HL-60 (cell line): ENCODE measurements at regions not wholly inside any gene's neighbourhood (a gene's known extent, or its start where the extent isn't known, plus 50 kb on each side); places are given as distances from the start of the nearest gene placed in this dataset.

Experiments used
- CTCF ChIP-seq: IDR thresholded peaks from one replicate; pipeline ENCODE4 v1.5.1; 2011; ENCODE audit warnings: low read length, control low read depth, inconsistent platforms; ENCODE audit not compliant: insufficient read depth
- GABPA ChIP-seq: IDR thresholded peaks from 2 replicates; pipeline ENCODE4 v1.6.1; 2012; ENCODE audit warnings: low read depth
- POLR2AphosphoS5 ChIP-seq: IDR thresholded peaks from 2 replicates; pipeline ENCODE4 v1.6.1; 2012; ENCODE audit warnings: low read depth
- REST ChIP-seq: IDR thresholded peaks from 2 replicates; pipeline ENCODE4 v1.6.1; 2012; ENCODE audit warnings: low read depth; ENCODE audit not compliant: insufficient replicate concordance

- TF ChIP-seq CTCF (no peak), POLR2AphosphoS5 (no peak), REST (no peak), GABPA (no peak)
Observed at GRCh38 chr3:30471066-30471465, 135.3 kb upstream of the TGFBR2 start.
